ENCODE measurements at regions not wholly inside any gene's neighbourhood (a gene's known extent, or its start where the extent isn't known, plus 50 kb on each side); places are given as distances from the start of the nearest gene placed in this dataset.
"Not testable (repeated sequence)": the region's sequence is repeated elsewhere in the genome, so short reads cannot be mapped to it uniquely, and the experiment has no call there.

- no peak for DNase-seq (ENCODE audit: low read depth)
Observed at GRCh38 chr18:27579364-27579763, 394.3 kb upstream of the CHST9 start.

GRCh38 chr18:27577752-27578151 lies 392.6 kb upstream of the CHST9 start:
- no peak for DNase-seq (ENCODE audit: low read depth)

DNA sequence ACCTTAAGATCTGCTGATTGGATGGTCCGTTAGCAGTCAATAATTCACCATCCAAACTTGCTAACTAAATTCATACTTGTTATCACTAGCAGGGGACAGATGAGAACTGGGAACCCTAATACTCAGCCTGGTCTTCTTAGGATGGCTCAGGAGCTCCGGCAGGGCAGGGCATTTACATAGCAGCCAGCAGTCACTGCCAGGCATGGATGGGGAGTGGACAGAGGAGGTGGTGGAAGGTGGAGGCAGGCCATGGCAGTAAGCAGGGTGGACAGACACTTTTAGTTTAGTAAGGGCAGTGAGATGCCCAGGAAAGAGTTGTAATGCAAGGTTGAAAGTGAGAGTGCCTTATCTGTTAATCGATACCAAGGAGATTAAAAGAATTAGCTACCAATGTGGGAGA lies 392.2 kb upstream of the CHST9 start:
- DNase-seq (ENCODE audit: low read depth), result no peak

- DNase-seq (ENCODE audit: low read depth), result no peak
Observed at GRCh38 chr18:27567434-27567833, 382.3 kb upstream of the CHST9 start.

GRCh38 chr18:27564066-27564465 lies 379.0 kb upstream of the CHST9 start:
- no peak for DNase-seq (ENCODE audit: low read depth)

GRCh38 chr18:27558388-27559155 lies 373.5 kb upstream of the CHST9 start:
- DNase-seq (ENCODE audit: low read depth), result no peak

GRCh38 chr18:27556741-27557140 lies 371.6 kb upstream of the CHST9 start:
- DNase-seq (ENCODE audit: low read depth), result no peak

DNA sequence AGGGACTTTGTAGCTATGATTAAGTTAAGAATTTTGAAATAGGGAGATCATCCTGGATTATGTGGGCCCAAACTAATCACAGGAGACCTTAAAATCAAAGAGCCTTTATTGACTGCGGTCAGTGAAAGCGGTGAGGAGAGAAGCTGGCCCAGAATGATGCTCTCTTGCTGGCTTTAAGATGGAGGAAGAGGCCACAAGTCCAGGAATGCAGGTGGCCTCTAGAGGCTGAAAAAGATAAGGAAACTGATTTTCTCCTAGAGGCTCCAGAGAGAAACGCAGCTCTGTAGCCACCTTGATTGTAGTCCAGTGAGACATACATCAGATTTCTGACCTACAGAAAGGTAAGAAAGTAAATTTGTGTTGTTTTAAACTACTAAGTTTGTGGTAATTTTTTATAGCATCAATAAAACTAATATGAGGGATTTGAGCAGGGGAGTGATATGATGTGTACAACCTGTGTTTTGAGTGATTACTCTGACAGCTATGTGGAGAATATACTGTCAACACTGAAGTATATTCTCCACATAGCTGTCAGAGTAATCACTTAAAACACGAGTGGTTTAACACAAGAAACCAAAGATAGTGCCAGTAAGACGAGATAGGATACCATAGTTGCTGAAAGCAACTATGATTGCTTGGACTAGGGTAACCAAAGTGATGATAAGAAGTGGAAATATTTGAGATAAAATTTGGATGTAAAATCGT lies 364.4 kb upstream of the CHST9 start:
- DNase-seq (ENCODE audit: low read depth), result no peak

DNA sequence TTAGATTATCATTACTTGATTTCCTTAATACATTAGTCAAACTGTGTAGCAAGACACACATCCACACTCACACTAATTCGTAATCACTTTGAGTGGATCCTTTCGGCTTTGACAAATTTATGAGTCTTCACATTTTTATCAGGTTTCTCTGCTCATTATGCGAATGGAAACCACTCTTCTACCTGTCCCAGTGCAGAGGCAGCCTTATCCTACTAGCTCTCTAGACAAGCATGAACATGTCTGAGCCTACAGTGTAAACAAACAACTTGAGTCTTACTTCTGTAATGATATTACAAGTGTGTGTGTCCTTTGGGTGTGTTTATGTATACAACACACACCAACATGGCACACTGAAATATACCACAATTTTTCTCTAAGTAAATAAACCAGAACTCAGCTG lies 361.9 kb upstream of the CHST9 start:
- DNase-seq (ENCODE audit: low read depth), result no peak

GRCh38 chr18:27544206-27544605 lies 359.1 kb upstream of the CHST9 start:
- no peak for DNase-seq (ENCODE audit: low read depth)

DNA sequence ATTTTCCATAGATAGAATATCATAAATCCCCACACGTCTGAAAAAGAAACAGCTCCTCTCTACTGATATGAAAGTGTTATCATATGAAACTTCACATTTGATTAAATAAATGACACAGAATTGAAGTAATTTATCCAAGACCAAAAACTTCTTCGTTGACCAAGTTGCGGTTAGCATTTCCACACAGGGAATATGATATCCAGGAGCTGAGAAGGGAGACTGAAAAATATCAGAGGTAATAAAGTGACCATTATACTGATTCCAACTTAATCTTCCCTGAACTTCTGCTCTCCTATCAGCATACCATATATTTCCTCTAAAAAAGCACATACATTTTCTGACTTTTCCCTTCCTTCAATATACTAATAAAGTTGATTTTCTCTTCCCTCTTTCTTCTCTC lies 356.2 kb upstream of the CHST9 start:
- no peak for DNase-seq (ENCODE audit: low read depth)

DNA sequence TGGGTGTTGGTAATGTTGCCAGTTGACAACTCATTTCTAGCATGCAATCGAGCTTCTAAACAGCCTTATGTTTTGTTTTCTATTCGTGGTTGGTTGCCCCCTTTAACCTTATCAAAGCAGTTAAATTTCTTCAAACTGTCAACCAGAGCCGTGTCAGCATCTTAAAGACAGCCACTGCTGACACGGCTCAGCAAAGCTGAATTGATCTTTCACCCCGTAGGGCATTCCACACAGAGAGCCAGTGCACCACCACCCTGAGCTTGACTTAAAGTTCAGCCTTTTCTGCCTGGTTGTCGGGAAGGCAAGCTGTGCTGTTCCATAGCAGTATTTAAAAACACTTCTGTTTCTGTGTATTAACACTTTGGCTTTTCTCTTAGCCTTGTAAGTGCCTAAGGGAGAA lies 355.0 kb upstream of the CHST9 start:
- DNase-seq (ENCODE audit: low read depth), result no peak

DNA sequence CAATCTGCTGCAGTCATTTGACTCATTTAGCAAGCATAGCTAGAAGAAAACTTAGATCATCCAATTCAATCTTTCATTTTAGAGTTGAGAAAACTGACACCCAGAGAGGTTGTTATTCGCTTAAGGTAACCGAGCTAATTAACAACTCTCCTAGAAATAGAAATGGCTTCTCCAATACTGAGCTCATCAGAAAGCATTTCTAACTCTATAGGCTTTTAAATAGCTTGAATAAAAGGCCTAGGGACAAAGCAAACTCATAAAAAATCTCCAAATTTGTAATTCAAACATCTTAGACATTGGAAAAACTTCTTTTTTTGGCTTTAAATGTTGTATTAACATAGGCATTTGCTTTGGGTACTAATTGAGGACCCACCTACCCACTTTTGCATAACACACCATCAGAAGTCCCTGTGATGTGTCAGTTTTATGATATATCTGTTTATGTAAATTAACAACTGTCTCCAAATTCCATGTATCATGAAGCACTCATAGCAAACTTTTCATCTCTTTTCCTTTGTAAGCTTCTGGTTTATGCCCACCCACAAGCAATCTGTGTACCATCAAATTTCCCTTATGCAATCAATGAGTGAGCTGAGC lies 343.9 kb upstream of the CHST9 start:
- no peak for DNase-seq (ENCODE audit: low read depth)

- no peak for DNase-seq (ENCODE audit: low read depth)
Observed at GRCh38 chr18:27527856-27528255, 342.7 kb upstream of the CHST9 start.

- DNase-seq (ENCODE audit: low read depth), result peak; percentile 5
Observed at GRCh38 chr18:27520401-27520800, 335.3 kb upstream of the CHST9 start.

DNA sequence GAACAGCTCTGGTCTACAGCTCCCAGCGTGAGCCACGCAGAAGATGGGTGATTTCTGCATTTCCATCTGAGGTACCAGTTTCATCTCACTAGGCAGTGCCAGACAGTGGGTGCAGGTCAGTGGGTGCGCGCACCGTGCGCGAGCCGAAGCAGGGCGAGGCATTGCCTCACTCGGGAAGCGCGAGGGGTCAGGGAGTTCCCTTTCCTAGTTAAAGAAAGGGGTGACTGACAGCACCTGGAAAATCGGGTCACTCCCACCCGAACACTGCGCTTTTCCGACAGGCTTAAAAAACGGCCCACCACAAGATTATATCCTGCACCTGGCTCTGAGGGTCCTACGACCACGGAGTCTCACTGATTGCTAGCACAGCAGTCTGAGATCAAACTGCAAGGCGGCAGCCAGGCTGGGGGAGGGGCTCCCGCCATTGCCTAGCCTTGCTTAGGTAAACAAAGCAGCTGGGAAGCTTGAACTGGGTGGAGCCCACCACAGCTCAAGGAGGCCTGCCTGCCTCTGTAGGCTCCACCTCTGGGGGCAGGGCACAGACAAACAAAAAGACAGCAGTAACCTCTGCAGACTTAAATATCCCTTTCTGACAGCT lies 325.0 kb upstream of the CHST9 start:
- DNase-seq (ENCODE audit: low read depth), result not testable (repeated sequence)

GRCh38 chr18:27501671-27502070 lies 316.6 kb upstream of the CHST9 start:
- DNase-seq (ENCODE audit: low read depth), result no peak

- DNase-seq (ENCODE audit: low read depth), result no peak
Observed at GRCh38 chr18:27500531-27500930, 315.4 kb upstream of the CHST9 start.

- no peak for DNase-seq (ENCODE audit: low read depth)
Observed at GRCh38 chr18:27497246-27497645, 312.1 kb upstream of the CHST9 start.

DNA sequence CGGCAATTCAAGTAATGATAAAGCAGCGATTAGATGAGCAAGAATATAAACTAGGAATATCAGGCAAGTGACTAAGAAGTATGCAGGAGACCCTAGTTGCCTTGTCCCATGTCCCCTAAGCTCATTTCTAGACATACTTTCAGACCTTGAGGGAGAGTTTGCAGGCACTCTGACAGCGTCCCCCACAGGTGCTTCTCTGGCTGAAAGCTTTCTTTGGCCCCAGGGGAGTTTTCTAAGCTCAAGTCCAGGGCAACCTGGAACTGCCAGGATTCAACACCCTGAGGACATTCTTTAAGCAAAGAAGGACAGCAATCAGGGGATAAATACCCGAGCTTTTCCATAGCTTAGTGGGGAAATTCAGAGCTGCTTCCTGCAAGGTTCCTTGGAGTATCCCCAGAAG lies 308.1 kb upstream of the CHST9 start:
- no peak for DNase-seq (ENCODE audit: low read depth)

GRCh38 chr18:27491772-27492171 lies 306.7 kb upstream of the CHST9 start:
- no peak for DNase-seq (ENCODE audit: low read depth)

- no peak for DNase-seq (ENCODE audit: low read depth)
Observed at GRCh38 chr18:27483276-27483675, 298.2 kb upstream of the CHST9 start.

DNA sequence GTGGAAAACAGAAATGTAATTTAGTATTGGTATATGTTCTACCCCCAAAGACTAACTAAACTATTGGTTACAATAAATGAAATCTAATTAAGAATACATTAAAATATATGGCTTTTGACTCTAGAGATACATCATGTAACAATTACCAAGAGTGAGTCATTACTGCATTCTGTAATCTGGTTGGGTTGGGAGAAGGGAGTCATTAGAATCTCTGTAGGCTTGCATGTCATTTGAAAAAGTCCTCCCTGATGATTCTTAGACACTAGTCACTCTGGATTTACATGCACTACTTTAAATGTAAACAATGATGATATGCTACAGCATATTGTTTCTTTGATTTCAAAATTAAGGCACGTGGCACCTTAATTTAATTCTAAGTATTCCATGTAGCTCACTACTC lies 293.4 kb upstream of the CHST9 start:
- DNase-seq (ENCODE audit: low read depth), result no peak

Measured in non-pigmented ciliary epithelial cell (primary cell).